ENCODE measurements at regions not wholly inside any gene's neighbourhood (a gene's known extent, or its start where the extent isn't known, plus 50 kb on each side); places are given as distances from the start of the nearest gene placed in this dataset.

GRCh38 chr16:86022381-86022960 lies 123.5 kb downstream of the IRF8 start:
- Histone ChIP-seq H3K4me3 (no peak overlapping the region), H3K27ac (no peak overlapping the region), H3K9me3 (peaks cover 55% of the 10 kb centered on the region), H3K4me2 (no peak overlapping the region), H3K4me1 (no peaks in the 10 kb centered on the region)
- DNase-seq (ENCODE audit: low read depth in 1 of 2, low spot score in 1 of 2) = no peak
- POLR2A ChIA-PET = no interaction called here
- CTCF ChIA-PET = interaction anchor here (0.5 to 19.3 kb wide), 14 partner anchors 9 to 494 kb away, joined by 3 to 405 read pairs (median 3); no protein-coding TSS in a partner anchor
- TF ChIP-seq MAX (IDR thresholded peaks at IDR 0.05) (no peak), MAFK (IDR thresholded peaks at IDR 0.05; ENCODE audit: partially characterized antibody) (no peak), TFCP2L1 (CRISPR knock-in tag; IDR thresholded peaks at IDR 0.05) (no peak), POLR2AphosphoS2 (conservative IDR thresholded peaks at IDR 0.05; ENCODE audit: low read length) (no peak), MYC (IDR thresholded peaks at IDR 0.05; ENCODE audit: borderline replicate concordance, low read length) (no peak), NFE2L2 (conservative IDR thresholded peaks at IDR 0.05; ENCODE audit: low read length) (no peak)
- no peak for FAIRE-seq
- WGBS (ENCODE audit: missing lambda C conversion rate) = 28% methylated on average over 5 of the region's 7 CpGs
- ATAC-seq = no peak

GRCh38 chr16:86024210-86024609 lies 125.2 kb downstream of the IRF8 start:
- H3K27ac ChIP-seq = no peak overlapping the region
- TF ChIP-seq E2F6 (IDR thresholded peaks at IDR 0.05; ENCODE audit: borderline replicate concordance, low read depth) (no peak), RNF2 (IDR thresholded peaks at IDR 0.05; ENCODE audit: borderline replicate concordance, low read depth) (no peak), RCOR1 (IDR thresholded peaks at IDR 0.05; ENCODE audit: low read depth, low read length) (no peak), EHMT2 (IDR thresholded peaks at IDR 0.05; ENCODE audit: low read depth) (no peak), KDM5A (IDR thresholded peaks at IDR 0.05) (no peak), ZNF302 (CRISPR knock-in tag; IDR thresholded peaks at IDR 0.05) (no peak), POLR2A (IDR thresholded peaks at IDR 0.05; ENCODE audit: low read length) (no peak), ZSCAN20 (CRISPR knock-in tag; IDR thresholded peaks at IDR 0.05) (no peak), REST (IDR thresholded peaks at IDR 0.05) (no peak), USF2 (IDR thresholded peaks at IDR 0.05) (no peak), CTCF (IDR thresholded peaks at IDR 0.05) (no peak), PHF8 (IDR thresholded peaks at IDR 0.05; ENCODE audit: borderline replicate concordance, low read depth) (no peak), PBX3 (IDR thresholded peaks at IDR 0.05) (no peak)
- ChIA-PET CTCF (interaction anchor here (1.0 to 19.3 kb wide), 5 partner anchors 7 to 204 kb away, joined by 3 to 405 read pairs (median 6); no protein-coding TSS in a partner anchor), POLR2A (no interaction called here)
- H3K4me2 ChIP-seq = no peak overlapping the region
- FAIRE-seq (no peak), DNase-seq (ENCODE audit: low read depth in 1 of 2, low spot score in 1 of 2) (no peak), ATAC-seq (no peak)
- H3K9me3 ChIP-seq = peaks cover 56% of the 10 kb centered on the region
- no peaks in the 10 kb centered on the region for H3K4me1 ChIP-seq
- no peak overlapping the region for H3K4me3 ChIP-seq

Measured in A549 (cell line).